ENCODE measurements at regions not wholly inside any gene's neighbourhood (a gene's known extent, or its start where the extent isn't known, plus 50 kb on each side); places are given as distances from the start of the nearest gene placed in this dataset.
"Not testable (repeated sequence)": the region's sequence is repeated elsewhere in the genome, so short reads cannot be mapped to it uniquely, and the experiment has no call there.

DNA sequence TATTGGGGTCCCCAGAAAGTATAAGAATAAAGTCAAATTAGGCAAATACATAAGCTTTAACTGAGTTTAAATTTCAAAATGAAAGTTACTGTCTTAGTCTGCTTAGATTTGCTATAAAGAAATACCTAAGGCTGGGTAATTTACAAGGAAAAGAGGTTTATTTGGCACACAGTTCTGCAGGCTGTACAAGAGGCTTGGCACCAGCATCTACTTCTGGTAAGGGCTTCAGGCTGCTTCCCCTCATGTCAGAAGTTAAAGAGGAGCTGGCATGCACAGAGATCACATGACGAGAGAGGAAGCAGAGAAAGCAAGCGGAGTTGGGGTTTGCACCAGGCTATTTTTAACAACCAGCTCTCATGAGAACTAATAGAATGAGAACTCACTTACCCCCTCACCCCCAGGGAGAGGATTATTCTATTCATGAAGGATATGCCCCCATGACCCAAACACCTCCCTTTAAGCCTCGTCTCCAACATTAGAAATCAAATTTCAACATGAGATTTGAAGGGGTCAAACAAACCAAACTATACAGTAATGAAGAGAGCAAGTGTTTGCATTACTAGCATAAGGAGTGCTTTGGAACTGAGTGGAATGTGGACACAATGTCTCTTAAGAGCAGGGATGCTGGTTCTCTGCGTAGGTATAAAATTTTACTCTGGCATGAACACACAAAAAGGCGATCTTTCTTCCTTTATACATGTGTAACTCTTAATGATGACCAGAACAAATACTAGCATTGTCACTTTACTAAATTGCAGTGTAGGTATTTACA, 292.8 kb upstream of the PMFBP1 start:
- Histone ChIP-seq H3K4me1 (ENCODE audit: control insufficient read depth in 3 of 3, insufficient read depth in 2 of 3, low read depth in 1 of 3, low read length in 2 of 3) (no peaks in the 10 kb centered on the region), H3K4me3 (ENCODE audit: low read depth in 1 of 3, low read length in 3 of 3) (no peak overlapping the region), H3K36me3 (ENCODE audit: control insufficient read depth in 3 of 3, insufficient read depth in 2 of 3, low read depth in 1 of 3, low read length in 3 of 3) (no peaks in the 10 kb centered on the region), H3K9me3 (ENCODE audit: control insufficient read depth in 2 of 2, insufficient read depth in 1 of 2, low read depth in 1 of 2, low read length in 1 of 2) (peaks cover 0 to 3% of the 10 kb centered on the region in 2 donors), H3K27me3 (ENCODE audit: control insufficient read depth in 3 of 3, insufficient read depth in 3 of 3, low read length in 3 of 3) (no peaks in the 10 kb centered on the region), H3K27ac (ENCODE audit: low read depth in 1 of 3, low read length in 2 of 3) (no peak overlapping the region)
- DNase-seq = no peak
- 75 to 92% (median 82%) methylated on average over 5 of the region's 5 CpGs for WGBS, 3 donors
- FAIRE-seq = no peak

- H3K27ac ChIP-seq (ENCODE audit: low read depth in 1 of 3, low read length in 2 of 3) = no peak overlapping the region
- FAIRE-seq = no peak
- no peaks in the 10 kb centered on the region for H3K27me3 ChIP-seq (ENCODE audit: control insufficient read depth in 3 of 3, insufficient read depth in 3 of 3, low read length in 3 of 3)
- no peaks in the 10 kb centered on the region for H3K4me1 ChIP-seq (ENCODE audit: control insufficient read depth in 3 of 3, insufficient read depth in 2 of 3, low read depth in 1 of 3, low read length in 2 of 3)
- no peaks in the 10 kb centered on the region for H3K36me3 ChIP-seq (ENCODE audit: control insufficient read depth in 3 of 3, insufficient read depth in 2 of 3, low read depth in 1 of 3, low read length in 3 of 3)
- DNase-seq = no peak
- peaks cover 0 to 3% of the 10 kb centered on the region in 2 donors for H3K9me3 ChIP-seq (ENCODE audit: control insufficient read depth in 2 of 2, insufficient read depth in 1 of 2, low read depth in 1 of 2, low read length in 1 of 2)
- 77 to 92% (median 82%) methylated on average over 1 of the region's 1 CpG for WGBS, 3 donors
- H3K4me3 ChIP-seq (ENCODE audit: low read depth in 1 of 3, low read length in 3 of 3) = no peak overlapping the region
These were observed 292.1 kb upstream of the PMFBP1 start for GRCh38 chr16:72464052-72464451.

- Histone ChIP-seq H3K4me1 (ENCODE audit: control insufficient read depth in 3 of 3, insufficient read depth in 2 of 3, low read depth in 1 of 3, low read length in 2 of 3) (no peaks in the 10 kb centered on the region), H3K27me3 (ENCODE audit: control insufficient read depth in 3 of 3, insufficient read depth in 3 of 3, low read length in 3 of 3) (no peaks in the 10 kb centered on the region), H3K9me3 (ENCODE audit: control insufficient read depth in 2 of 2, insufficient read depth in 1 of 2, low read depth in 1 of 2, low read length in 1 of 2) (peaks cover 0 to 27% of the 10 kb centered on the region in 2 donors), H3K4me3 (ENCODE audit: low read depth in 1 of 3, low read length in 3 of 3) (no peak overlapping the region), H3K27ac (ENCODE audit: low read depth in 1 of 3, low read length in 2 of 3) (no peak overlapping the region), H3K36me3 (ENCODE audit: control insufficient read depth in 3 of 3, insufficient read depth in 2 of 3, low read depth in 1 of 3, low read length in 3 of 3) (no peaks in the 10 kb centered on the region)
- 89 to 98% (median 90%) methylated on average over 2 of the region's 2 CpGs for WGBS, 3 donors
- FAIRE-seq = no peak
- DNase-seq = no peak
These were observed 286.1 kb upstream of the PMFBP1 start for GRCh38 chr16:72458035-72458434.

DNA sequence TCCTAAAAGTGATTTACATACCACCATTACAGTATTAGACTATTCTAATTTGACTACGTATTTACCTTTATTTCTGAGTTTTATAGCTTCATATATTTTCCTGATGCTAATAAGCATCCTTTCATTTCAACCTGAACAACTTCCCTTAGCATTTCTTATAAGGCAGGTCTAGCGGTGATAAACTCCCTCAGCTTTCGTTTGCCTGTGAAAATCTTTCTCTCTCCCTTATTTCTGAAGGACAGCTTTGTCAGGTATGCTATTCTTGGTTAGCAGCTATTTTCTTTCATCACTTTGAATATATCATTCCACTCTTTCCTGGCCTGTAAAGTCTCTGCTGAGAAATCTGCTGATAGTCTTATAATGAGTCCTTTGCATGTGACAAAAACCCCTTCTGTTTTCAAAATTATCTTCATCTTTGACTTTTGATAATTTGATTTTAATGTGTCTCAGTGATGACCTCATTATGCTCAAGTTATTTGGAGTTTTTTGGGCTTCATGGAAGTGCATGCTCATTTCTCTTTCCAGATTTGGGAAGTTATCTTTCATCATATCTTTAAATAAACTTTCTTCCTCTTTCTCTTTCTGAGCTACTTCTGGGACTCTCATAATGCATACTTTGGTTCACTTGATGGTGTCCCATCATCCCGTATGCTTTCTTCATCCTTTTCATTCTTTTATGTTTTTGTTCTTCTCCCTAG, 285.4 kb upstream of the PMFBP1 start:
- H3K9me3 ChIP-seq (ENCODE audit: control insufficient read depth in 2 of 2, insufficient read depth in 1 of 2, low read depth in 1 of 2, low read length in 1 of 2) = peaks cover 0 to 27% of the 10 kb centered on the region in 2 donors
- H3K4me1 ChIP-seq (ENCODE audit: control insufficient read depth in 3 of 3, insufficient read depth in 2 of 3, low read depth in 1 of 3, low read length in 2 of 3) = no peaks in the 10 kb centered on the region
- DNase-seq (no peak), FAIRE-seq (no peak)
- H3K4me3 ChIP-seq (ENCODE audit: low read depth in 1 of 3, low read length in 3 of 3) = no peak overlapping the region
- H3K36me3 ChIP-seq (ENCODE audit: control insufficient read depth in 3 of 3, insufficient read depth in 2 of 3, low read depth in 1 of 3, low read length in 3 of 3) = no peaks in the 10 kb centered on the region
- H3K27ac ChIP-seq (ENCODE audit: low read depth in 1 of 3, low read length in 2 of 3) = no peak overlapping the region
- no peaks in the 10 kb centered on the region for H3K27me3 ChIP-seq (ENCODE audit: control insufficient read depth in 3 of 3, insufficient read depth in 3 of 3, low read length in 3 of 3)
- 96 to 97% (median 97%) methylated on average over 4 of the region's 4 CpGs for WGBS, 3 donors

- no peaks in the 10 kb centered on the region for H3K4me1 ChIP-seq (ENCODE audit: control insufficient read depth in 3 of 3, insufficient read depth in 2 of 3, low read depth in 1 of 3, low read length in 2 of 3)
- H3K36me3 ChIP-seq (ENCODE audit: control insufficient read depth in 3 of 3, insufficient read depth in 2 of 3, low read depth in 1 of 3, low read length in 3 of 3) = no peaks in the 10 kb centered on the region
- 67 to 76% (median 70%) methylated on average over 2 of the region's 2 CpGs for WGBS, 3 donors
- DNase-seq = peak; percentile 5 to 61
- H3K27me3 ChIP-seq (ENCODE audit: control insufficient read depth in 3 of 3, insufficient read depth in 3 of 3, low read length in 3 of 3) = no peaks in the 10 kb centered on the region
- no peak overlapping the region for H3K27ac ChIP-seq (ENCODE audit: low read depth in 1 of 3, low read length in 2 of 3)
- H3K4me3 ChIP-seq (ENCODE audit: low read depth in 1 of 3, low read length in 3 of 3) = no peak overlapping the region
- H3K9me3 ChIP-seq (ENCODE audit: control insufficient read depth in 2 of 2, insufficient read depth in 1 of 2, low read depth in 1 of 2, low read length in 1 of 2) = peaks cover 0 to 27% of the 10 kb centered on the region in 2 donors
- FAIRE-seq = no peak
These were observed 284.0 kb upstream of the PMFBP1 start for GRCh38 chr16:72455743-72456659.

DNA sequence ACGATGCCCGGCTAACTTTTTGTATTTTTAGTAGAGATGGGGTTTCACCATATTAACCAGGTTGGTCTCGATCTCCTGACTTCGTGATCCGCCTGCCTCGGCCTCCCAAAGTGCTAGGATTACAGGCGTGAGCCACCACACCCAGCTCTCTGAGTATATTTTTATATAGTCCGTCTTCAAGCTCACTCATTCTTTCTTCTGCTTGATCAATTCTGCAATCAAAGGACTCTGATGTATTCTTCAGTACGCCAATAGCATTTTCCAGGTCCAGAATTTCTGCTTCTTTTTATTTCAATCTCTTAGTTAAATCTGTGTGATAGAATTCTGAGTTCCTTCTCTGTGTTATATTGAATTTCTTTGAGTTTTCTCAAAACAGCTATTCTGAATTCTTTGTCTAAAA, 281.9 kb upstream of the PMFBP1 start:
- H3K27me3 ChIP-seq (ENCODE audit: control insufficient read depth in 3 of 3, insufficient read depth in 3 of 3, low read length in 3 of 3); H3K4me1 ChIP-seq (ENCODE audit: control insufficient read depth in 3 of 3, insufficient read depth in 2 of 3, low read depth in 1 of 3, low read length in 2 of 3); H3K36me3 ChIP-seq (ENCODE audit: control insufficient read depth in 3 of 3, insufficient read depth in 2 of 3, low read depth in 1 of 3, low read length in 3 of 3); DNase-seq; H3K4me3 ChIP-seq (ENCODE audit: low read depth in 1 of 3, low read length in 3 of 3); FAIRE-seq; H3K27ac ChIP-seq (ENCODE audit: low read depth in 1 of 3, low read length in 2 of 3): not testable (repeated sequence)
- 92 to 97% (median 97%) methylated on average over 9 of the region's 9 CpGs for WGBS, 3 donors
- peaks cover 0 to 27% of the 10 kb centered on the region in 2 donors for H3K9me3 ChIP-seq (ENCODE audit: control insufficient read depth in 2 of 2, insufficient read depth in 1 of 2, low read depth in 1 of 2, low read length in 1 of 2)

DNA sequence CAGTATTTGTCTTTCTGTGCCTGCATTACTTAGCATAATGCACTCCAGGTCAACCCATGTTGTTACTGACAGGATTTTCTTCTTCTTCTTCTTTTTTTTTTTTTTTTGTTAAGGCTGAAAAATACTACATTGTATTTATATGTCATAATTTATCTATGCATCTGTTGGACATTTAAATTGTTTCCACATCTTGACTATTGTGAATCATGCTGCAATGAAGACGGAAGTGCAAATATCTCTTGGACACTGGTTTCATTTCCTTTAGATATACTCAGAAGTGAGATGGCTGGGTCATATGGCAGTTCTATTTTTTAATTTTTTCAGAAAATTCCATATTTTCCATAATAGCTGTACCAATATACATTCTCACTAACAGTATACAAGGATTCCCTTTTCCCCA, 272.7 kb upstream of the PMFBP1 start:
- Histone ChIP-seq H3K4me1 (ENCODE audit: control insufficient read depth in 3 of 3, insufficient read depth in 2 of 3, low read depth in 1 of 3, low read length in 2 of 3) (no peaks in the 10 kb centered on the region), H3K9me3 (ENCODE audit: control insufficient read depth in 2 of 2, insufficient read depth in 1 of 2, low read depth in 1 of 2, low read length in 1 of 2) (peaks cover 0 to 9% of the 10 kb centered on the region in 2 donors), H3K36me3 (ENCODE audit: control insufficient read depth in 3 of 3, insufficient read depth in 2 of 3, low read depth in 1 of 3, low read length in 3 of 3) (no peaks in the 10 kb centered on the region), H3K27me3 (ENCODE audit: control insufficient read depth in 3 of 3, insufficient read depth in 3 of 3, low read length in 3 of 3) (no peaks in the 10 kb centered on the region), H3K4me3 (ENCODE audit: low read depth in 1 of 3, low read length in 3 of 3) (no peak overlapping the region), H3K27ac (ENCODE audit: low read depth in 1 of 3, low read length in 2 of 3) (no peak overlapping the region)
- no peak for FAIRE-seq
- WGBS, 3 donors = 89 to 97% (median 94%) methylated on average over 1 of the region's 1 CpG
- no peak for DNase-seq

DNA sequence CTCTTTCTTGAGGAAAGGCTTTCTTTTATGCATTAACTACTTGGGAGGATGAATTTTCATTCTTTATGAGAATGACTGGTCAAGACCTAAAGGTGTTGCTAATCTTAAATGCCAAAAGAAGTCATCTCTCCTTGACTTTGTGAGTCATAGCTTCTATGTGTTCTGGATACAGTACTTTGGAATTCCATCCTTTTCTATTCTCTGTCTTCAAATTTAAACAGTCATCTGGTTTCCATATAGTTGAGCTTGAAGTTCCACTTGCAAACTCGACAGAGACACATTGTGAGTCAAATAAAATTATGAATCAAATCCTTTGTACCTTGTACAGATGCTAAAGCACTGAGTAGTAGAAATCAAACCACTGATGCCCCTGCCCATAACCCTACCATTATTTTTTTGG, 271.9 kb upstream of the PMFBP1 start:
- Histone ChIP-seq H3K36me3 (ENCODE audit: control insufficient read depth in 3 of 3, insufficient read depth in 2 of 3, low read depth in 1 of 3, low read length in 3 of 3) (no peaks in the 10 kb centered on the region), H3K27ac (ENCODE audit: low read depth in 1 of 3, low read length in 2 of 3) (no peak overlapping the region), H3K4me1 (ENCODE audit: control insufficient read depth in 3 of 3, insufficient read depth in 2 of 3, low read depth in 1 of 3, low read length in 2 of 3) (no peaks in the 10 kb centered on the region), H3K27me3 (ENCODE audit: control insufficient read depth in 3 of 3, insufficient read depth in 3 of 3, low read length in 3 of 3) (no peaks in the 10 kb centered on the region), H3K9me3 (ENCODE audit: control insufficient read depth in 2 of 2, insufficient read depth in 1 of 2, low read depth in 1 of 2, low read length in 1 of 2) (peaks cover 0 to 9% of the 10 kb centered on the region in 2 donors), H3K4me3 (ENCODE audit: low read depth in 1 of 3, low read length in 3 of 3) (no peak overlapping the region)
- DNase-seq (no peak), FAIRE-seq (no peak)
- WGBS, 3 donors = 61 to 76% (median 71%) methylated on average over 1 of the region's 1 CpG
